KMS-11 (cell line): ENCODE measurements at regions not wholly inside any gene's neighbourhood (a gene's known extent, or its start where the extent isn't known, plus 50 kb on each side); places are given as distances from the start of the nearest gene placed in this dataset.

Experiments
- H2AFZ ChIP-seq: fragments of 200-600 bp; sonication (generic); 2 replicates; pipeline ENCODE4 v1.6.1; 2016; ENCODE audit warnings: antibody characterized with exemption, mixed run types, low read depth
- H3K27ac ChIP-seq: fragments of 200-600 bp; sonication (generic); 2 replicates; pipeline ENCODE4 v1.6.1; 2016; ENCODE audit warnings: mild to moderate bottlenecking, mixed run types
- H3K27me3 ChIP-seq: fragments of 200-600 bp; sonication (generic); 2 replicates; pipeline ENCODE4 v1.6.1; 2017; ENCODE audit warnings: mild to moderate bottlenecking, low read depth, mixed run types, moderate library complexity; ENCODE audit not compliant: insufficient read depth
- H3K36me3 ChIP-seq: fragments of 200-600 bp; sonication (generic); 2 replicates; pipeline ENCODE4 v1.6.1; 2017; ENCODE audit warnings: mild to moderate bottlenecking, mixed run types; ENCODE audit not compliant: insufficient read depth
- H3K4me1 ChIP-seq: fragments of 200-600 bp; sonication (generic); 2 replicates; pipeline ENCODE4 v1.6.1; 2016; ENCODE audit warnings: mild to moderate bottlenecking, low read depth, mixed run types; ENCODE audit not compliant: poor library complexity, severe bottlenecking
- H3K4me2 ChIP-seq: fragments of 200-600 bp; sonication (generic); 2 replicates; pipeline ENCODE4 v1.7.0; 2016; ENCODE audit warnings: mild to moderate bottlenecking, mixed run types
- H3K4me3 ChIP-seq: fragments of 200-600 bp; sonication (generic); IDR thresholded peaks from 2 replicates; pipeline ENCODE4 v1.6.1; 2017; ENCODE audit warnings: low read depth, low read length, mixed read lengths; ENCODE audit not compliant: insufficient read depth
- H3K79me2 ChIP-seq: fragments of 200-600 bp; sonication (generic); 2 replicates; pipeline ENCODE4 v1.6.1; 2016; ENCODE audit warnings: low read depth, mixed run types; ENCODE audit not compliant: insufficient read depth
- H3K9ac ChIP-seq: fragments of 200-600 bp; sonication (generic); 2 replicates; pipeline ENCODE4 v1.6.1; 2016; ENCODE audit warnings: mild to moderate bottlenecking, mixed run types
- H4K20me1 ChIP-seq: fragments of 200-600 bp; sonication (generic); 2 replicates; pipeline ENCODE4 v1.6.1; 2016; ENCODE audit warnings: mild to moderate bottlenecking, mixed run types; ENCODE audit not compliant: insufficient read depth
- TF ChIP-seq, protein P1 (sequence below): fragments of 200-600 bp; sonication (generic); conservative IDR thresholded peaks from 2 replicates; pipeline ENCODE4 v1.6.1; 2017; ENCODE audit warnings: low read depth, mild to moderate bottlenecking, antibody characterized with exemption, low read length, moderate library complexity, mixed read lengths

DNA sequence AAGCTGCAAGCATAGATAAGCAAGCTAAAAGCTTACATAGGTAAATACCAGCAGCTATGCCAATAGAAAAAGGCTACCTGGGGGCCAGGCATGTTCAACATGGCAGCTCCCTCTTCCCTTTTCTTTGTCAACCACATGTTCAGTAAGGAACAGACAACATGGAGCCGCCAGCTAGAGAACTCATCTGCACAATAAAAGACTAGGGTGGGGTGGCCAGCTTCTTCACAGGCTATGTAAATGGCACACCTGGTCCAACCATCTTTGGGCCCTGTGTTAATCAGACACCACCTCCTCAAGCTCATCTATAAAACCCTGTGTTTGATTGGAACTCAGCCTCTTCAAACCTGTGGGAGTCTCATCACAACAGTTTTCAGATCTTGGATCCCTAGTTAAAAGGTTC is 129.7 kb upstream of the TMPO start:
- Histone ChIP-seq H3K4me3 (no peak overlapping the region), H4K20me1 (no peaks in the 10 kb centered on the region), H3K4me2 (no peak overlapping the region), H3K9ac (no peak overlapping the region), H3K27me3 (no peaks in the 10 kb centered on the region), H2AFZ (no peak overlapping the region), H3K4me1 (no peaks in the 10 kb centered on the region), H3K27ac (no peak overlapping the region), H3K36me3 (no peaks in the 10 kb centered on the region), H3K79me2 (no peaks in the 10 kb centered on the region)
- TF ChIP-seq, protein P1, sequence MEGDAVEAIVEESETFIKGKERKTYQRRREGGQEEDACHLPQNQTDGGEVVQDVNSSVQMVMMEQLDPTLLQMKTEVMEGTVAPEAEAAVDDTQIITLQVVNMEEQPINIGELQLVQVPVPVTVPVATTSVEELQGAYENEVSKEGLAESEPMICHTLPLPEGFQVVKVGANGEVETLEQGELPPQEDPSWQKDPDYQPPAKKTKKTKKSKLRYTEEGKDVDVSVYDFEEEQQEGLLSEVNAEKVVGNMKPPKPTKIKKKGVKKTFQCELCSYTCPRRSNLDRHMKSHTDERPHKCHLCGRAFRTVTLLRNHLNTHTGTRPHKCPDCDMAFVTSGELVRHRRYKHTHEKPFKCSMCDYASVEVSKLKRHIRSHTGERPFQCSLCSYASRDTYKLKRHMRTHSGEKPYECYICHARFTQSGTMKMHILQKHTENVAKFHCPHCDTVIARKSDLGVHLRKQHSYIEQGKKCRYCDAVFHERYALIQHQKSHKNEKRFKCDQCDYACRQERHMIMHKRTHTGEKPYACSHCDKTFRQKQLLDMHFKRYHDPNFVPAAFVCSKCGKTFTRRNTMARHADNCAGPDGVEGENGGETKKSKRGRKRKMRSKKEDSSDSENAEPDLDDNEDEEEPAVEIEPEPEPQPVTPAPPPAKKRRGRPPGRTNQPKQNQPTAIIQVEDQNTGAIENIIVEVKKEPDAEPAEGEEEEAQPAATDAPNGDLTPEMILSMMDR: no peak

DNA sequence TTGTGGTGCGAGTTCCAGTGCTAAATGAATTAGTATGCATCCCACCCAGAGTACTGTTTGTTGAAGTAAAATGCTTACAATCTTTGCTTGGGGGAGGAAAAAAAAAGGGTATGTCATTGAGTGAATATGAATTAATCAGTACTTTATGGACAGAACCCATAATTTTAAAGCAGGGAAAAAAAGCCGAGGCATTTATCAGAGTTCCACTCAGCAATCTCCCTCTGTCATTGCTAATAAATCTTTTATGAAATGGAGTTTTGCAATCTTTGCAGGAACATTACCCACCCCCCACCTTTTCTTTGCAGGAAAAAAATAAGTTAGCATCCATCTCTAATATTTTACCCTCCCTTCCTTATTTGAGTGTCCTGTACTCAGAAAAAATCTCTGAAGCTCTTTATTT is 127.9 kb upstream of the TMPO start:
- H3K4me3 ChIP-seq: no peak overlapping the region
- no peaks in the 10 kb centered on the region for H3K27me3 ChIP-seq
- no peak overlapping the region for H3K4me2 ChIP-seq
- no peaks in the 10 kb centered on the region for H3K36me3 ChIP-seq
- no peaks in the 10 kb centered on the region for H3K79me2 ChIP-seq
- H3K4me1 ChIP-seq: no peaks in the 10 kb centered on the region
- H3K9ac ChIP-seq: no peak overlapping the region
- TF ChIP-seq, protein P1: no peak
- no peaks in the 10 kb centered on the region for H4K20me1 ChIP-seq
- H3K27ac ChIP-seq: no peak overlapping the region
- H2AFZ ChIP-seq: no peak overlapping the region

DNA sequence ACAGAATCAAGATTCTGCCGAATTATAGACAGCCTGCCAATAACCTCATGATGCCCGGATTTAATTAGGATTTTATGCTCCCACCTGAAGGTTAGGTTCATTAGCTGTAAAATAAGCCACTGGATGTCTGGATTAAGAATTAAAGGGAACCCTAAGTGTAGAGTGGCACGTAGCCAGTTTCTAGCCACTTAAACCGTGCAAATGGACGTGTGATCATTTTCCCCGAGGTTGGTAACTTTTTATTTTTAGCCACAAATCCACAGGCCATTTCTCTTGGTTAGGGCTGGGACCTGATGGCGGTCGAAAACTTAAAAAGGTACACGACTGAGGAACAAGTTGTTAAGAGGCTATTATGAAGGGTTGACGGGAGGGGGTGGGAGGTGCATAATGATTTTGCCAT is 127.3 kb upstream of the TMPO start:
- Histone ChIP-seq H3K79me2 (no peaks in the 10 kb centered on the region), H3K4me2 (no peak overlapping the region), H3K4me1 (no peaks in the 10 kb centered on the region), H3K27ac (no peak overlapping the region), H3K36me3 (no peaks in the 10 kb centered on the region), H2AFZ (no peak overlapping the region), H3K9ac (no peak overlapping the region), H3K27me3 (no peaks in the 10 kb centered on the region), H3K4me3 (no peak overlapping the region), H4K20me1 (no peaks in the 10 kb centered on the region)
- TF ChIP-seq, protein P1: no peak

- TF ChIP-seq, protein P1: no peak
- Histone ChIP-seq H3K27ac (no peak overlapping the region), H3K36me3 (no peaks in the 10 kb centered on the region), H3K9ac (no peak overlapping the region), H3K4me3 (no peak overlapping the region), H4K20me1 (no peaks in the 10 kb centered on the region), H3K27me3 (no peaks in the 10 kb centered on the region), H2AFZ (no peak overlapping the region), H3K4me2 (no peak overlapping the region), H3K4me1 (no peaks in the 10 kb centered on the region), H3K79me2 (no peaks in the 10 kb centered on the region)
Measured at GRCh38 chr12:98389593-98389992, 125.8 kb upstream of the TMPO start.
